Neural cell (in vitro differentiated cells): ENCODE measurements at regions not wholly inside any gene's neighbourhood (a gene's known extent, or its start where the extent isn't known, plus 50 kb on each side); places are given as distances from the start of the nearest gene placed in this dataset.

Experiments
- H2AFZ ChIP-seq: fragments of 200-600, 300-800 bp; sonication (generic), shearing (Covaris generic); 2 replicates; pipeline ENCODE4 v1.6.0; 2014; ENCODE audit warnings: low read depth, mild to moderate bottlenecking, antibody characterized with exemption, low read length, moderate library complexity
- H3F3A ChIP-seq: fragments of 200-600 bp; shearing (Covaris generic); 2 replicates; pipeline ENCODE4 v1.6.1; 2016; ENCODE audit warnings: mild to moderate bottlenecking, moderate library complexity, mixed read lengths, antibody characterized with exemption, low read length; ENCODE audit not compliant: insufficient read depth, poor library complexity, severe bottlenecking
- H3K27ac ChIP-seq: fragments of 200-600, 300-800 bp; sonication (generic), shearing (Covaris generic); 2 replicates; pipeline ENCODE4 v1.5.1; 2014; ENCODE audit warnings: mild to moderate bottlenecking, low read length, moderate library complexity
- H3K27me3 ChIP-seq: fragments of 300-800, 200-600 bp; sonication (generic), shearing (Covaris generic); 2 replicates; pipeline ENCODE4 v1.6.0; 2014; ENCODE audit warnings: mild to moderate bottlenecking, low read depth, low read length, moderate library complexity; ENCODE audit not compliant: insufficient read depth
- H3K36me3 ChIP-seq: fragments of 300-800, 200-600 bp; sonication (generic), shearing (Covaris generic); 2 replicates; pipeline ENCODE4 v1.5.1; 2014; ENCODE audit warnings: mild to moderate bottlenecking, antibody characterized with exemption, low read length, moderate library complexity; ENCODE audit not compliant: insufficient read depth
- H3K4me2 ChIP-seq: fragments of 300-800, 200-600 bp; sonication (generic), shearing (Covaris generic); 2 replicates; pipeline ENCODE4 v1.6.0; 2014; ENCODE audit warnings: mild to moderate bottlenecking, low read length
- H3K4me3 ChIP-seq: fragments of 300-800, 200-600 bp; sonication (generic), shearing (Covaris generic); 2 replicates; pipeline ENCODE4 v1.5.1; 2014; ENCODE audit warnings: mild to moderate bottlenecking, low read length, moderate library complexity
- H3K79me2 ChIP-seq: fragments of 200-600 bp; shearing (Covaris generic); replicated peaks from 2 replicates; pipeline ENCODE4 v1.6.0; 2014; ENCODE audit warnings: mild to moderate bottlenecking, low read length, moderate library complexity; ENCODE audit not compliant: insufficient read depth
- H3K9ac ChIP-seq: fragments of 300-800, 200-600 bp; sonication (generic), shearing (Covaris generic); 2 replicates; pipeline ENCODE4 v1.6.1; 2016; ENCODE audit warnings: mild to moderate bottlenecking, low read length, mixed read lengths
- H3K9me2 ChIP-seq: fragments of 200-600 bp; shearing (Covaris generic); 2 replicates; pipeline ENCODE4 v1.6.1; 2016; ENCODE audit warnings: mild to moderate bottlenecking, low read length, mixed read lengths; ENCODE audit not compliant: insufficient read depth
- H3K9me3 ChIP-seq: fragments of 200-600, 300-800 bp; sonication (generic), shearing (Covaris generic); 2 replicates; pipeline ENCODE4 v1.6.1; 2016; ENCODE audit warnings: mild to moderate bottlenecking, mixed run types, low read length, moderate library complexity, mixed read lengths
- H4K20me1 ChIP-seq: fragments of 200-600 bp; shearing (Covaris generic); 2 replicates; pipeline ENCODE4 v1.6.1; 2016; ENCODE audit warnings: mild to moderate bottlenecking, mixed run types; ENCODE audit not compliant: insufficient read depth
- EP300 ChIP-seq: fragments of 450-650 bp; conservative IDR thresholded peaks from 2 replicates; pipeline ENCODE4 v1.6.1; 2014; ENCODE audit warnings: antibody characterized with exemption, mild to moderate bottlenecking, moderate library complexity; ENCODE audit not compliant: poor library complexity, severe bottlenecking
- EZH2 ChIP-seq: fragments of 200-600, 300-800 bp; shearing (Covaris generic), sonication (generic); IDR thresholded peaks from 2 replicates; pipeline ENCODE4 v1.6.1; 2014; ENCODE audit warnings: antibody characterized with exemption, low read length, borderline replicate concordance, mild to moderate bottlenecking; ENCODE audit not compliant: insufficient read depth, poor library complexity, severe bottlenecking
- MXI1 ChIP-seq: fragments of 450-650 bp; conservative IDR thresholded peaks from 2 replicates; pipeline ENCODE4 v1.6.1; 2014; ENCODE audit warnings: antibody characterized with exemption, mild to moderate bottlenecking; ENCODE audit not compliant: poor library complexity, severe bottlenecking
- POLR2AphosphoS5 ChIP-seq: IDR thresholded peaks from 2 replicates; pipeline ENCODE4 v1.6.1; 2012
- RAD21 ChIP-seq: fragments of 450-650 bp; conservative IDR thresholded peaks from 2 replicates; pipeline ENCODE4 v1.6.1; 2014; ENCODE audit warnings: antibody characterized with exemption, mild to moderate bottlenecking, moderate library complexity
- REST ChIP-seq: IDR thresholded peaks from 2 replicates; pipeline ENCODE4 v1.6.1; 2012; ENCODE audit warnings: borderline replicate concordance
- SMC3 ChIP-seq: fragments of 450-650 bp; conservative IDR thresholded peaks from 2 replicates; pipeline ENCODE4 v1.6.1; 2014; ENCODE audit warnings: antibody characterized with exemption, mild to moderate bottlenecking, moderate library complexity; ENCODE audit not compliant: poor library complexity
- TAF1 ChIP-seq: IDR thresholded peaks from 2 replicates; pipeline ENCODE4 v1.6.1; 2012; ENCODE audit warnings: low read depth
- TF ChIP-seq, protein P1 (sequence below): fragments of 450-650 bp; IDR thresholded peaks from 2 replicates; pipeline ENCODE4 v1.5.1; 2014; ENCODE audit warnings: antibody characterized with exemption, mild to moderate bottlenecking, moderate library complexity; ENCODE audit not compliant: poor library complexity, severe bottlenecking

- no peak overlapping the region for H2AFZ ChIP-seq
- H3K9me3 ChIP-seq, result no peaks in the 10 kb centered on the region
Observed at GRCh38 chr21:28725396-28725795, 267.3 kb downstream of the LTN1 start.

DNA sequence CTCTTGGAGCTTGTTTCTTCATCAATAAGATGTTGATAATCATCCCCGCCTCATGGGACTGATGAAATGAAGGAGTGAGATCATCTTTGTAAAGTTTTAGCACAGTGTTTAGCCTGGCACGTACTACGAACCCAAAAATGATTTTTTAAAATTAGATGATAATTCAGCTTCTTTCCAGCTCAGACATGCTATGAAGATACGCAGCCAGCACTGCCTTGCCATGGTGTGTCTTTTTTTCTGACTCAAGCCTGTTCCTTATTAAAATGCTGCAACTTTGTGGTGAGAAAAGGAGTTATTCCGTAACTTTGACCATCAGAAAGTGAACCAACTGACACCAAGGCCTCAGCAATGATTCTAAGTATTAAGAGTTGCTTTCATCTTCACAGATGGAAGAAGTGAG, 269.0 kb downstream of the LTN1 start:
- H3K27ac ChIP-seq, result no peak overlapping the region
- H3K9me2 ChIP-seq, result no peaks in the 10 kb centered on the region
- H3K36me3 ChIP-seq, result no peaks in the 10 kb centered on the region
- H3K27me3 ChIP-seq, result no peaks in the 10 kb centered on the region
- H3F3A ChIP-seq, result no peaks in the 10 kb centered on the region
- no peak overlapping the region for H3K4me2 ChIP-seq
- no peak overlapping the region for H2AFZ ChIP-seq
- H3K9ac ChIP-seq, result no peak overlapping the region
- no peaks in the 10 kb centered on the region for H4K20me1 ChIP-seq
- no peak overlapping the region for H3K4me3 ChIP-seq
- no peaks in the 10 kb centered on the region for H3K79me2 ChIP-seq
- H3K9me3 ChIP-seq, result no peaks in the 10 kb centered on the region
- no peak for TF ChIP-seq EZH2
- TF ChIP-seq REST, result no peak
- TF ChIP-seq, protein P1, sequence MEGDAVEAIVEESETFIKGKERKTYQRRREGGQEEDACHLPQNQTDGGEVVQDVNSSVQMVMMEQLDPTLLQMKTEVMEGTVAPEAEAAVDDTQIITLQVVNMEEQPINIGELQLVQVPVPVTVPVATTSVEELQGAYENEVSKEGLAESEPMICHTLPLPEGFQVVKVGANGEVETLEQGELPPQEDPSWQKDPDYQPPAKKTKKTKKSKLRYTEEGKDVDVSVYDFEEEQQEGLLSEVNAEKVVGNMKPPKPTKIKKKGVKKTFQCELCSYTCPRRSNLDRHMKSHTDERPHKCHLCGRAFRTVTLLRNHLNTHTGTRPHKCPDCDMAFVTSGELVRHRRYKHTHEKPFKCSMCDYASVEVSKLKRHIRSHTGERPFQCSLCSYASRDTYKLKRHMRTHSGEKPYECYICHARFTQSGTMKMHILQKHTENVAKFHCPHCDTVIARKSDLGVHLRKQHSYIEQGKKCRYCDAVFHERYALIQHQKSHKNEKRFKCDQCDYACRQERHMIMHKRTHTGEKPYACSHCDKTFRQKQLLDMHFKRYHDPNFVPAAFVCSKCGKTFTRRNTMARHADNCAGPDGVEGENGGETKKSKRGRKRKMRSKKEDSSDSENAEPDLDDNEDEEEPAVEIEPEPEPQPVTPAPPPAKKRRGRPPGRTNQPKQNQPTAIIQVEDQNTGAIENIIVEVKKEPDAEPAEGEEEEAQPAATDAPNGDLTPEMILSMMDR, result no peak
- no peak for TF ChIP-seq POLR2AphosphoS5
- TF ChIP-seq MXI1, result no peak
- TF ChIP-seq RAD21, result no peak

More at GRCh38 chr21:28725396-28725795, 267.3 kb downstream of the LTN1 start:
- H4K20me1 ChIP-seq, result no peaks in the 10 kb centered on the region
- H3K27me3 ChIP-seq, result no peaks in the 10 kb centered on the region
- TF ChIP-seq, protein P1, result no peak
- TF ChIP-seq REST (no peak), RAD21 (no peak), TAF1 (no peak), EP300 (no peak), EZH2 (no peak), POLR2AphosphoS5 (no peak), MXI1 (no peak), SMC3 (no peak)
- no peak overlapping the region for H3K4me3 ChIP-seq
- H3K36me3 ChIP-seq, result no peaks in the 10 kb centered on the region
- H3K27ac ChIP-seq, result no peak overlapping the region
- H3K79me2 ChIP-seq, result no peaks in the 10 kb centered on the region
- H3F3A ChIP-seq, result no peaks in the 10 kb centered on the region
- H3K4me2 ChIP-seq, result no peak overlapping the region
- H3K9me2 ChIP-seq, result no peaks in the 10 kb centered on the region
- H3K9ac ChIP-seq, result no peak overlapping the region
